GM12875 (cell line): ENCODE measurements at regions not wholly inside any gene's neighbourhood (a gene's known extent, or its start where the extent isn't known, plus 50 kb on each side); places are given as distances from the start of the nearest gene placed in this dataset.

Source experiments
- H3K4me3 ChIP-seq: one replicate; pipeline ENCODE4 v1.5.1; 2011; ENCODE audit warnings: low read depth, low read length, control low read depth
- TF ChIP-seq, protein P1 (sequence below): IDR thresholded peaks from 2 replicates; pipeline ENCODE4 v1.5.1; 2011; ENCODE audit warnings: low read depth, mild to moderate bottlenecking, control low read depth, inconsistent platforms, low read length, moderate library complexity, borderline replicate concordance; ENCODE audit not compliant: insufficient read depth

DNA sequence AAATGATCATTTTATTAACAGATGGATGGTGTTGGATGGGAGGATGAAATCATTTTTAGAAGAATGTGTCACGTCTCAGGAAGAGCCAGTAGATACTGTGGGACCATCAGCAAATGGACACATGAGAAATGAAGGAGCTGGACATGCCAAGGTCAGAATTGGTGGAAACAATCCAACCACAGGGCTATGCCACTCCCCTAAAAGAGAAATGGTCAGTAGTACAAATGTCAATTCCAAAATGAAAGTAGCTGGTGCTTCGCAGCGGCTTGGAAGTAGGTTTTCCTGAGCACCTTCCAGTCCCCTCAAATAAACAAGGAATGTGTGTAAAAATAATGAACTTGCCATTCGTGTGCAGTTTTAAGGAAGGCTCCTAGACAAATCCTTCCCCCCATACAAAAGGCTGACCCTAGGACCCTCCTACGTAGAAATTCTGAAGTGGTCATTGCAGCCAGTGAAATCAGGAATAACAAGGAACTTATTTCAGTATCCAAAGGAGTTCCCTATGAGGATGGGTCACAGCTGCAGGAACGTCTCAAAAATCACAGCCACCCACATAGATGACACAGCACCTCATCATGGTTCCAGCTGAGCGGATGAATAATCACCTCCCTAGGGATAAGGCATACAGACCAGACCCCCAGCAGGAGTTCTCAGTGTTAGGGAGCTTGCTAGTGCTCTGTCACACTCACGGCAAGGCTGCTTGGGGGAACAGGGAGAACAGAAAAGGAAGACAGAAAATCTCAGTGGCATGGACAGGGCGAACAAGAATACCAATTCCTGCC, 239.2 kb downstream of the HS3ST3A1 start:
- no peak overlapping the region for H3K4me3 ChIP-seq
- TF ChIP-seq, protein P1, sequence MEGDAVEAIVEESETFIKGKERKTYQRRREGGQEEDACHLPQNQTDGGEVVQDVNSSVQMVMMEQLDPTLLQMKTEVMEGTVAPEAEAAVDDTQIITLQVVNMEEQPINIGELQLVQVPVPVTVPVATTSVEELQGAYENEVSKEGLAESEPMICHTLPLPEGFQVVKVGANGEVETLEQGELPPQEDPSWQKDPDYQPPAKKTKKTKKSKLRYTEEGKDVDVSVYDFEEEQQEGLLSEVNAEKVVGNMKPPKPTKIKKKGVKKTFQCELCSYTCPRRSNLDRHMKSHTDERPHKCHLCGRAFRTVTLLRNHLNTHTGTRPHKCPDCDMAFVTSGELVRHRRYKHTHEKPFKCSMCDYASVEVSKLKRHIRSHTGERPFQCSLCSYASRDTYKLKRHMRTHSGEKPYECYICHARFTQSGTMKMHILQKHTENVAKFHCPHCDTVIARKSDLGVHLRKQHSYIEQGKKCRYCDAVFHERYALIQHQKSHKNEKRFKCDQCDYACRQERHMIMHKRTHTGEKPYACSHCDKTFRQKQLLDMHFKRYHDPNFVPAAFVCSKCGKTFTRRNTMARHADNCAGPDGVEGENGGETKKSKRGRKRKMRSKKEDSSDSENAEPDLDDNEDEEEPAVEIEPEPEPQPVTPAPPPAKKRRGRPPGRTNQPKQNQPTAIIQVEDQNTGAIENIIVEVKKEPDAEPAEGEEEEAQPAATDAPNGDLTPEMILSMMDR = no peak

DNA sequence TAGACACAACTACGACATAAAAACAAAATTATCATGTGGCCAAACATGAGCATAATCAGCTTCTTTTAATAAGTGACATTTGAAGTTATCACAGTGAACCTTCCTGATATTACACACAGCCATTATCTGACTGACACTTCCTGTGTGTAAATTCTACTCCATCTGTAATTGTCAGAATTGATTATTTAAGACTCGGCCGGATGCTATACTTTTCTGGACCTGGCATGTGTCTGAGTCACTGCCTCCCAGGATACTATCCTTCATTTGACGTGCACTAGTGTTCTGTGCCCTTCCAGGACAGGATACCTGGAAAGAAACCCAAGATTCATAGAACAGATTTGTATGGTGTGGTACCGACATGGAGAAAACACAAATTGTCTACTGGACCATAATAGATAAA, 242.0 kb downstream of the HS3ST3A1 start:
- TF ChIP-seq, protein P1 = no peak

DNA sequence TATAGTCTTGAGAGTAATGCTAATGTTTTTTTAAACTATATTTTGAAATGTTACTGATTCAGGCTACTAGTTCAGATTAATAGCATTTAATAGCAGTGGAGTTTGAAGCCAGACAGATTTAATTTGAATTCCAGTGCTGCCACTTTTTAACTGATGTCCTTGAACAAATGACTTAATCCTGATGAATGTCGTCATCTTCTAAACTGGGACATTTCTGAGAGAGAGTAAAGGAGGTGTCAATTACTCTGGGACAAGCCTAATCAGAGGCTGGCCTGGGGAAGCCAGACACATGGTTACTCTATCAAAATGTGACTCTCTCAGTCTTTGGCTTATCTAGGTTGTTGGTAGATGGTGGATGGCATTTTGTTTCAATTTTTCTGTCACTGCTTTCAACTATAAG, 246.7 kb downstream of the HS3ST3A1 start:
- TF ChIP-seq, protein P1 = no peak
- no peak overlapping the region for H3K4me3 ChIP-seq

More for the DNA sequence above, 242.0 kb downstream of the HS3ST3A1 start:
- no peak overlapping the region for H3K4me3 ChIP-seq

DNA sequence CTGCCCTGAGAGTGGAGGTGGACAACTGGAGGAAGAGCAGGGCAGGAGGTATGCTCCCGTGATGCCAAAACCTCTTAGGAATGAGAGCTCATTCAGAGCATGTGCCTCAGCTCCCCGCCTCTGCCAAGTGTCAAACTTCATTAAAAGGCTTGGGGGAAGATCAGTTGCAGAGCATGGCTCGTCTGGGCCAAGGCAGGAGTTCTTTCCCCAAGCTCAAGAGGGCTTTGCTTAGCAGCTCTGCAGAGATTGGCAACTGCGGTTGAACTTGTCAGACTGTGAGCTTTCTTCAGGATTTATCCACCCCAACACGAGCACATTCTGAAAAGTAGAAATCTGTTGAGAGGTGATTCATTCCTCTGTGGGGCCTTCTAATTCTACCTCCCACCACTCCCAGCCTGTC, 248.1 kb downstream of the HS3ST3A1 start:
- TF ChIP-seq, protein P1 = no peak

DNA sequence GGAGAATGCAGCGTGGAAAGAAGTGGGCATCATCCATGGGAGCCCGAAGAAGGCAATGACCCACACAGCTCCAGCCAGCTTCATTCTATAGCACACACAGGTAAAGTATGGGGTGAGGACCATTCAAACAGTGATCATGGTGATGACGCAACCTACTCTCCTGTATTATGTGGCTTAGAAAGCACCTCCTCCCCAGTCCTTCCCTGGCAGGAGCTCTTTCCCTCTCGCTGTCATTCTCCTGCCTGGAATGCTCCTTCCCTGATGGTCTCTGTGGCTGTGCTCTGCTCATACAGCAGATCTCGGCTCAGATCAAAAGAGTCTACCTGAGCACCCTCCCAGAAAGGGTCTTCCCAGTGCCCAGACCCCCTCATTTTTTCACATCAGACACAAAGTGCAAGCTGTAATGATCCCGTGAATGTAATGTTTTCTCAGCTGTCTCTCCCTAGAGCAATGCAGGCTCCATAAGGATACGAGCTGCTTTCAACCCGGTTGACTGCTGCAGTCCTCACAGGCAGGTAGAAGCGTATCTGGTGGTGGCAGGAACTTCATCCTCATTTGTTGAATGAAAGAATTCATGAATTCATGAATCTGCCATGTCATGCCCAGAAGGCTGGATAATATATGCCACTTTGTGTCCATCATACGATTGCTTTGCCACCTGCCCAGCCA, 248.8 kb downstream of the HS3ST3A1 start:
- TF ChIP-seq, protein P1 = no peak
- no peak overlapping the region for H3K4me3 ChIP-seq

More for the DNA sequence above, 248.1 kb downstream of the HS3ST3A1 start:
- no peak overlapping the region for H3K4me3 ChIP-seq

DNA sequence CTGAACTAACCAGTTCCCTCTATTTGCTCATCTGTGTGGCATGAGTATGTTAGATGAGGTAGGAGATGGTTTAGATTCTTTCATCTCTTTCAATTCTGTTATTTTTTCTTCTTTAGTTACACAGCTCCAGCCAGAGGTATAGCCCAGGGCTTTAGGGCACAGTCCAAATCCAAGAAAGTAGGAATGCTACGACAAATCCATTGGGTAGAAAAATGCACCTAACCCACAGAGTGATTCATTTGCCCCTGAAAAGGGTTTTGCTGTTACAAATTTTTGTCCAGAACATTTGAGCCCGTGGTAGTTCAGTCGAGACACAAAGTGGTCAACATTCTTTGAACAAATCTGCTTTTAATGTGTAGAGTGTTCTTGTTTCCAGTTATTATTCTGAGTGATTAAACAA, 250.7 kb downstream of the HS3ST3A1 start:
- H3K4me3 ChIP-seq = no peak overlapping the region

More for the DNA sequence above, 250.7 kb downstream of the HS3ST3A1 start:
- TF ChIP-seq, protein P1 = no peak
